SK-N-SH (cell line): ENCODE measurements at regions not wholly inside any gene's neighbourhood (a gene's known extent, or its start where the extent isn't known, plus 50 kb on each side); places are given as distances from the start of the nearest gene placed in this dataset.

Experiments
- CTCF ChIA-PET: fragments of 300-600, 350-600 bp; formaldehyde crosslinking; extraction: SDS; loops from one replicate; lab custom pipeline; 2021; lab: Yijun Ruan, JAX
- POLR2A ChIA-PET: fragments of 350-600 bp; sonication (Branson Sonifier 250); formaldehyde crosslinking; extraction: SDS; loops from one replicate; lab custom pipeline; 2020; ENCODE audit warnings: antibody characterized with exemption, inconsistent platforms; lab: Yijun Ruan, JAX
- DNase-seq: peaks from one replicate; pipeline ENCODE4 v3.0.0; 2012
- H2AFZ ChIP-seq: fragments of 200-600 bp; sonication (generic); 2 replicates; pipeline ENCODE4 v1.8.1; 2016; ENCODE audit warnings: antibody characterized with exemption, mild to moderate bottlenecking, low read depth
- H3F3A ChIP-seq: fragments of 200-600 bp; sonication (generic); replicated peaks from 2 replicates; pipeline ENCODE3; 2016; ENCODE audit warnings: antibody characterized with exemption, mild to moderate bottlenecking; ENCODE audit not compliant: insufficient read depth
- H3K27ac ChIP-seq, 2 experiments: fragments of 200-500 bp in 1 of 2; fragments of 200-600 bp in 1 of 2; sonication (Bioruptor generic) in 1 of 2; sonication (generic), shearing (Covaris generic) in 1 of 2; 2 replicates each; pipeline versions ENCODE4 v1.5.1 to v1.6.1; 2014 to 2016; ENCODE audit warnings: low read depth in 2 of 2, inconsistent platforms in 1 of 2, low read length in 1 of 2, mild to moderate bottlenecking in 1 of 2, mixed read lengths in 1 of 2
- H3K27me3 ChIP-seq: fragments of 200-600 bp; sonication (generic), shearing (Covaris generic); 2 replicates; pipeline ENCODE4 v1.6.1; 2016; ENCODE audit warnings: mixed run types; ENCODE audit not compliant: insufficient read depth
- H3K36me3 ChIP-seq, 2 experiments: fragments of 200-500 bp in 1 of 2; fragments of 200-600 bp in 1 of 2; sonication (Bioruptor generic) in 1 of 2; sonication (generic) in 1 of 2; replicated peaks in 1 of 2; 2 replicates each; pipeline versions ENCODE3 to v1.5.1; 2014 to 2016; ENCODE audit warnings: low read length in 1 of 2, mild to moderate bottlenecking in 1 of 2; ENCODE audit not compliant: insufficient read depth in 2 of 2, control insufficient read depth in 1 of 2
- H3K4me1 ChIP-seq, 2 experiments: fragments of 200-500 bp in 1 of 2; fragments of 200-600 bp in 1 of 2; sonication (Bioruptor generic) in 1 of 2; sonication (generic), shearing (Covaris generic) in 1 of 2; 2 replicates each; pipeline versions ENCODE4 v1.5.1 to v1.6.1; 2014 to 2016; ENCODE audit warnings: low read depth in 1 of 2, low read length in 1 of 2, mixed run types in 1 of 2; ENCODE audit not compliant: insufficient read depth in 2 of 2, control insufficient read depth in 1 of 2
- H3K4me2 ChIP-seq: fragments of 200-600 bp; sonication (generic), shearing (Covaris generic); 2 replicates; pipeline ENCODE4 v1.6.1; 2017; ENCODE audit warnings: mixed run types
- H3K4me3 ChIP-seq, 2 experiments: fragments of 200-500 bp in 1 of 2; fragments of 200-600 bp in 1 of 2; sonication (Bioruptor generic) in 1 of 2; sonication (generic), shearing (Covaris generic) in 1 of 2; 2 replicates each; pipeline versions ENCODE4 v1.5.1 to v1.8.1; 2014 to 2016; ENCODE audit warnings: low read depth in 2 of 2, inconsistent platforms in 1 of 2, low read length in 1 of 2, mild to moderate bottlenecking in 1 of 2, mixed read lengths in 1 of 2, moderate library complexity in 1 of 2
- H3K79me2 ChIP-seq: fragments of 200-600 bp; sonication (generic); 2 replicates; pipeline ENCODE4 v1.8.1; 2017; ENCODE audit warnings: mild to moderate bottlenecking; ENCODE audit not compliant: insufficient read depth
- H3K9ac ChIP-seq: fragments of 200-600 bp; sonication (generic); 2 replicates; pipeline ENCODE4 v1.6.1; 2017; ENCODE audit warnings: mixed run types
- H3K9me2 ChIP-seq: fragments of 200-600 bp; sonication (generic); 2 replicates; pipeline ENCODE4 v1.6.1; 2017; ENCODE audit warnings: mixed run types
- H3K9me3 ChIP-seq: fragments of 200-600 bp; sonication (generic); 2 replicates; pipeline ENCODE4 v1.6.1; 2017; ENCODE audit warnings: mixed run types, mild to moderate bottlenecking, moderate library complexity
- H4K20me1 ChIP-seq: fragments of 200-600 bp; sonication (generic); 2 replicates; pipeline ENCODE4 v1.6.1; 2017; ENCODE audit warnings: mild to moderate bottlenecking, mixed run types; ENCODE audit not compliant: insufficient read depth
- CHD2 ChIP-seq: fragments of 150-350 bp; IDR thresholded peaks from 2 replicates; pipeline ENCODE4 v1.6.1; 2018; ENCODE audit warnings: low read length; ENCODE audit not compliant: partially characterized antibody
- ELF1 ChIP-seq: IDR thresholded peaks from 2 replicates; pipeline ENCODE4 v1.4.0; 2012
- EZH2phosphoT487 ChIP-seq: fragments of 200-600 bp; sonication (generic); IDR thresholded peaks from 2 replicates; pipeline ENCODE4 v1.6.1; 2017; ENCODE audit warnings: low read depth, mixed run types, mild to moderate bottlenecking, antibody characterized with exemption, moderate library complexity, borderline replicate concordance
- FOSL2 ChIP-seq: IDR thresholded peaks from 2 replicates; pipeline ENCODE4 v1.4.0; 2012; ENCODE audit warnings: low read depth, mild to moderate bottlenecking, moderate library complexity, borderline replicate concordance
- GABPA ChIP-seq: IDR thresholded peaks from 2 replicates; pipeline ENCODE4 v1.4.0; 2012; ENCODE audit warnings: low read depth, mild to moderate bottlenecking
- MAX ChIP-seq: IDR thresholded peaks from 2 replicates; pipeline ENCODE4 v1.4.0; 2012; ENCODE audit warnings: low read depth
- MXI1 ChIP-seq: IDR thresholded peaks from 2 replicates; pipeline ENCODE4 v1.6.1; 2012; ENCODE audit warnings: mild to moderate bottlenecking, low read depth, low read length, improper control_type of control experiment
- NFIC ChIP-seq: IDR thresholded peaks from 2 replicates; pipeline ENCODE4 v1.4.0; 2012; ENCODE audit warnings: borderline replicate concordance
- NRF1 ChIP-seq: IDR thresholded peaks from 2 replicates; pipeline ENCODE4 v1.6.1; 2012; ENCODE audit warnings: low read depth, mild to moderate bottlenecking, low read length
- POLR2AphosphoS5 ChIP-seq: IDR thresholded peaks from 2 replicates; pipeline ENCODE4 v1.6.1; 2012; ENCODE audit warnings: low read depth, low read length
- RAD21 ChIP-seq: IDR thresholded peaks from 2 replicates; pipeline ENCODE4 v1.6.1; 2012; ENCODE audit warnings: mild to moderate bottlenecking, low read length
- RCOR1 ChIP-seq: fragments of 150-350 bp; IDR thresholded peaks from 2 replicates; pipeline ENCODE4 v1.6.1; 2017; ENCODE audit warnings: antibody characterized with exemption, low read length
- REST ChIP-seq: IDR thresholded peaks from 2 replicates; pipeline ENCODE4 v1.6.1; 2012; ENCODE audit warnings: mild to moderate bottlenecking, low read depth, low read length, moderate library complexity
- RFX5 ChIP-seq: IDR thresholded peaks from 2 replicates; pipeline ENCODE4 v1.6.1; 2012; ENCODE audit warnings: mild to moderate bottlenecking, improper control_type of control experiment, low read length
- SMC3 ChIP-seq: IDR thresholded peaks from 2 replicates; pipeline ENCODE4 v1.6.1; 2012; ENCODE audit warnings: low read depth, low read length, improper control_type of control experiment
- TCF12 ChIP-seq: IDR thresholded peaks from 2 replicates; pipeline ENCODE4 v1.4.0; 2012
- USF2 ChIP-seq: fragments of 150-350 bp; IDR thresholded peaks from 2 replicates; pipeline ENCODE4 v1.6.1; 2017; ENCODE audit warnings: antibody characterized with exemption, low read length, low read depth, borderline replicate concordance
- YY1 ChIP-seq: IDR thresholded peaks from 2 replicates; pipeline ENCODE4 v1.4.0; 2012; ENCODE audit warnings: low read depth, mild to moderate bottlenecking
- WGBS: methylation state at CpG from one replicate; pipeline ENCODE4 v1.1.6; 2017; ENCODE audit warnings: low lambda C conversion rate; 5-methylcytosine and 5-hydroxymethylcytosine counted together
- TF ChIP-seq, protein P1 (sequence below): IDR thresholded peaks from 2 replicates; pipeline ENCODE4 v1.4.0; 2012; ENCODE audit warnings: low read depth, borderline replicate concordance

DNA sequence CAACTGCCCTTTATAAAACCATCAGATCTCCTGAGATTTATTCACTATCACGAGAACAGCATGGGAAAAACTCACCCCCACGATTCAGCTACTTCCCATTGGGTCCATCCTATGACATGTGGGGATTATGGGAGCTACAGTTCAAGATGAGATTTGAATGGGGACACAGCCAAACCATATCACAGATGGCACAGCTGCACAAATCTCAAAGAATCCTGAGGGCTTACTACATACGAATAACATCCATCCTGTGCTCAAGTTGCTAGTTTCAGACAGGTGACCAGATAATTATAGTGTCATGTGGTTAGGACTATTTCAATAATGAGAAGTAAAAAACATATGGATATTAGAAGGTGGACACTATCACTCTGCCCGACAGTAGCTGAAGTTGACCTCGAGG lies 211.2 kb downstream of the NUAK1 start:
- Histone ChIP-seq H3F3A (peaks cover 11% of the 10 kb centered on the region), H3K27me3 (no peaks in the 10 kb centered on the region), H3K27ac (no peak overlapping the region), H3K79me2 (no peaks in the 10 kb centered on the region), H3K9me2 (no peaks in the 10 kb centered on the region), H3K4me1 (no peaks in the 10 kb centered on the region; a peak in 1 of 4 replicates), H3K4me3 (no peak overlapping the region), H3K36me3 (no peaks in the 10 kb centered on the region), H3K9me3 (no peaks in the 10 kb centered on the region), H2AFZ (no peak overlapping the region), H3K4me2 (no peak overlapping the region), H3K9ac (no peak overlapping the region), H4K20me1 (no peaks in the 10 kb centered on the region)
- TF ChIP-seq USF2 (no peak), FOSL2 (no peak), NRF1 (no peak), RAD21 (no peak), RFX5 (no peak), YY1 (no peak), POLR2AphosphoS5 (no peak), RCOR1 (no peak), GABPA (no peak), SMC3 (no peak), MAX (no peak), EZH2phosphoT487 (no peak), TCF12 (no peak), MXI1 (no peak), CHD2 (no peak), NFIC (no peak), ELF1 (no peak), REST (no peak)
- TF ChIP-seq, protein P1, sequence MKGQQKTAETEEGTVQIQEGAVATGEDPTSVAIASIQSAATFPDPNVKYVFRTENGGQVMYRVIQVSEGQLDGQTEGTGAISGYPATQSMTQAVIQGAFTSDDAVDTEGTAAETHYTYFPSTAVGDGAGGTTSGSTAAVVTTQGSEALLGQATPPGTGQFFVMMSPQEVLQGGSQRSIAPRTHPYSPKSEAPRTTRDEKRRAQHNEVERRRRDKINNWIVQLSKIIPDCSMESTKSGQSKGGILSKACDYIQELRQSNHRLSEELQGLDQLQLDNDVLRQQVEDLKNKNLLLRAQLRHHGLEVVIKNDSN: no peak
- ChIA-PET CTCF (no interaction called here), POLR2A (no interaction called here)
- 82% methylated on average over 5 of the region's 5 CpGs for WGBS
- DNase-seq: no peak
